ENCODE measurements at regions not wholly inside any gene's neighbourhood (a gene's known extent, or its start where the extent isn't known, plus 50 kb on each side); places are given as distances from the start of the nearest gene placed in this dataset.
A peak's percentile ranks its signal among the peaks of the same experiment; 100 is the strongest.

DNA sequence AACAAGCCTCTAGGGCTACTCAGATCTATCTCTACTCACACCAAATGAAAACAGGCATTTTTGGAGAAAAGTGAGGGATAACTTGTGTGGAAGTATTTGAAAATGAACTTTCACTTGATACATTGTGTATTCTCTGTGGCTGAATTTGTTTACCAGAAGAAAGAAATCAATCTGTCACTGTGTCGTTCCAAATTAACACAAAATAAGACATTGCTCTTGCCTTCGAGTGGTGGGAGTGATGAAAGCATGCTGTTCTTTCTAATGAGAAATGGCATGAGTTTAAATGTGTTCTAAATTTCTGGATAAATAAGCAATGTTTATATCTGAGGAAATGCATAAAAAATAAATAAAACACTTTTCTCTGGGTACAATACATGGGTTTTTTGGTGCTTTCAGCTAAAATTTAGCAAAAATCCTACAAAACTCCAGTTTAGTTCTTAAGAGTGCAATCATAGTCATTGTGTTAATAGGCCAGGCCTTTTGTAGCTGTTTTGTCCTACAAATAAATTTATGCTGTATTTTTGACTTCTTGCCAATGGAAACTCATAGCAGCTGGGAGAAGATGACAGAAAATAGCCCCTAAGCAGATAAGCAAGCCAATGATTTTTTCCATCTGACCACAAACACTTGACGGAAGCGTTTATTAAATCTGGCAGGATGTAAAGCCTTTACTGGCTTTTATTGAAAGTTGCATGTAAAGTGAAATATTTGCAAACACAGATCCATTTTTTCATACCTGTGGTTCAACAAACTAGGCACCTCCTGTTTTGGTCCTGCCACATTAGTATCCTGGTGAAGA, 1064.1 kb upstream of the GHITM start:
- no peak overlapping the region for H2BK120ac ChIP-seq (replicated peaks; ENCODE audit: low read depth, low read length)
- 0 out of 4 replicates have a peak, but pooled peaks cover 0 to 3% of the 10 kb centered on the region in 2 experiments for H3K9me3 ChIP-seq (ENCODE audit: insufficient read depth in 2 of 2, low read depth in 1 of 2, low read length in 1 of 2)
- H2BK20ac ChIP-seq (ENCODE audit: low read length), result 0 out of 2 replicates have a peak overlapping the region, but pooled peaks have one; percentile 57
- no peak overlapping the region for H4K91ac ChIP-seq (replicated peaks; ENCODE audit: insufficient read length, low read length)
- H3K23me2 ChIP-seq (ENCODE audit: low read depth, low read length), result no peaks in the 10 kb centered on the region
- no peaks in the 10 kb centered on the region for H3K79me1 ChIP-seq (ENCODE audit: low read depth, low read length)
- no peak overlapping the region for H3K23ac ChIP-seq (ENCODE audit: insufficient read length)
- no peak for FAIRE-seq
- peaks cover 4 to 9% (median 6%) of the 10 kb centered on the region in 4 experiments; a peak in 6 of 7 replicates for H3K4me1 ChIP-seq (replicated peaks in 1 of 4; ENCODE audit: control insufficient read depth in 3 of 4, insufficient read depth in 4 of 4, low read length in 3 of 4)
- H3K4me3 ChIP-seq (ENCODE audit: extremely low read depth in 1 of 4, insufficient read depth in 2 of 4, low read depth in 3 of 4, low read length in 4 of 4), result no peak overlapping the region
- H3K18ac ChIP-seq (ENCODE audit: extremely low read depth, low read length), result no peak overlapping the region
- WGBS, 2 experiments (ENCODE audit: extremely low coverage in 1 of 2, insufficient coverage in 1 of 2, insufficient read length in 1 of 2, insufficient replicate concordance in 2 of 2, low coverage in 1 of 2, low lambda C conversion rate in 2 of 2, missing lambda C conversion rate in 1 of 2), result 97% methylated on average over 4 of the region's 4 CpGs; no CpG with 5 or more reads in 1 of the 2 experiments
- no peak overlapping the region for H2BK15ac ChIP-seq (ENCODE audit: low read length)
- H3K27ac ChIP-seq (ENCODE audit: low read depth, low read length), result no peak overlapping the region
- no peak overlapping the region for H2AK5ac ChIP-seq (ENCODE audit: low read depth, low read length)
- no peak overlapping the region for H4K8ac ChIP-seq (ENCODE audit: extremely low read depth, insufficient read depth, low read length)
- H3K27me3 ChIP-seq (replicated peaks in 1 of 4; ENCODE audit: control insufficient read depth in 3 of 4, extremely low read depth in 1 of 4, insufficient read depth in 3 of 4, low read length in 3 of 4), result no peaks in the 10 kb centered on the region
- no peak overlapping the region for H3K4me2 ChIP-seq (ENCODE audit: insufficient read depth in 1 of 2, low read depth in 2 of 2, low read length in 2 of 2)
- H3K79me2 ChIP-seq (ENCODE audit: control insufficient read depth in 1 of 2, insufficient read depth in 2 of 2, low read length in 2 of 2), result no peaks in the 10 kb centered on the region
- no peak overlapping the region for H2BK5ac ChIP-seq (ENCODE audit: low read depth, low read length)
- ChIA-PET CTCF (ENCODE audit: partially characterized antibody) (interaction anchor here (0.5 to 1.5 kb wide), 2 partner anchors 141 to 179 kb away, joined by 3 read pairs; no protein-coding TSS in a partner anchor), POLR2A (ENCODE audit: partially characterized antibody) (no interaction called here)
- no peak overlapping the region for H2BK12ac ChIP-seq (ENCODE audit: low read depth, low read length)
- H4K20me1 ChIP-seq (replicated peaks in 1 of 2; ENCODE audit: control insufficient read depth in 1 of 2, insufficient read depth in 2 of 2, low read length in 2 of 2), result no peaks in the 10 kb centered on the region
- H4K5ac ChIP-seq (ENCODE audit: insufficient read length, low read depth, low read length), result no peak overlapping the region
- H3K36me3 ChIP-seq (ENCODE audit: control insufficient read depth in 2 of 4, insufficient read depth in 4 of 4, low read length in 3 of 4), result no peaks in the 10 kb centered on the region
- H3K14ac ChIP-seq (ENCODE audit: insufficient read length), result no peak overlapping the region
- no peak overlapping the region for H3K56ac ChIP-seq (replicated peaks; ENCODE audit: insufficient read length, low read depth, low read length)
- H2AFZ ChIP-seq (ENCODE audit: low read length), result no peak overlapping the region
- H3K9ac ChIP-seq (replicated peaks in 1 of 4; ENCODE audit: extremely low read depth in 1 of 4, low read depth in 3 of 4, low read length in 3 of 4), result no peak overlapping the region
- no peak for DNase-seq (ENCODE audit: low read depth in 1 of 2, low spot score in 2 of 2)
- H3K4ac ChIP-seq (replicated peaks; ENCODE audit: insufficient read length, low read depth, low read length), result no peak overlapping the region
- TF ChIP-seq RNF2 (IDR thresholded peaks at IDR 0.05; ENCODE audit: borderline replicate concordance, low read depth, low read length, missing control alignments, poor library complexity, severe bottlenecking), result no peak
- TF ChIP-seq KDM1A (IDR thresholded peaks at IDR 0.05; ENCODE audit: borderline replicate concordance, low read length), result no peak
- TF ChIP-seq, protein P1, sequence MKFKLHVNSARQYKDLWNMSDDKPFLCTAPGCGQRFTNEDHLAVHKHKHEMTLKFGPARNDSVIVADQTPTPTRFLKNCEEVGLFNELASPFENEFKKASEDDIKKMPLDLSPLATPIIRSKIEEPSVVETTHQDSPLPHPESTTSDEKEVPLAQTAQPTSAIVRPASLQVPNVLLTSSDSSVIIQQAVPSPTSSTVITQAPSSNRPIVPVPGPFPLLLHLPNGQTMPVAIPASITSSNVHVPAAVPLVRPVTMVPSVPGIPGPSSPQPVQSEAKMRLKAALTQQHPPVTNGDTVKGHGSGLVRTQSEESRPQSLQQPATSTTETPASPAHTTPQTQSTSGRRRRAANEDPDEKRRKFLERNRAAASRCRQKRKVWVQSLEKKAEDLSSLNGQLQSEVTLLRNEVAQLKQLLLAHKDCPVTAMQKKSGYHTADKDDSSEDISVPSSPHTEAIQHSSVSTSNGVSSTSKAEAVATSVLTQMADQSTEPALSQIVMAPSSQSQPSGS (IDR thresholded peaks at IDR 0.05; ENCODE audit: low read length), result no peak
- no peak for TF ChIP-seq SP4 (IDR thresholded peaks at IDR 0.05; ENCODE audit: low read length)
- no peak for TF ChIP-seq NANOG (IDR thresholded peaks at IDR 0.05; ENCODE audit: insufficient read depth, low read depth, low read length, poor library complexity, severe bottlenecking)
- no peak for TF ChIP-seq SIX5 (IDR thresholded peaks at IDR 0.05; ENCODE audit: low read depth, low read length)
- no peak for TF ChIP-seq HDAC6 (IDR thresholded peaks at IDR 0.05; ENCODE audit: low read depth, low read length)
- no peak for TF ChIP-seq NRF1 (IDR thresholded peaks at IDR 0.05; ENCODE audit: low read depth, low read length)
- TF ChIP-seq SUZ12 (IDR thresholded peaks at IDR 0.05; ENCODE audit: low read length), result no peak
- TF ChIP-seq POLR2AphosphoS5 (IDR thresholded peaks at IDR 0.05; ENCODE audit: low read depth, low read length), result no peak
- TF ChIP-seq SIRT6 (IDR thresholded peaks at IDR 0.05; ENCODE audit: low read length), result no peak
